ENCODE measurements at regions not wholly inside any gene's neighbourhood (a gene's known extent, or its start where the extent isn't known, plus 50 kb on each side); places are given as distances from the start of the nearest gene placed in this dataset.

DNA sequence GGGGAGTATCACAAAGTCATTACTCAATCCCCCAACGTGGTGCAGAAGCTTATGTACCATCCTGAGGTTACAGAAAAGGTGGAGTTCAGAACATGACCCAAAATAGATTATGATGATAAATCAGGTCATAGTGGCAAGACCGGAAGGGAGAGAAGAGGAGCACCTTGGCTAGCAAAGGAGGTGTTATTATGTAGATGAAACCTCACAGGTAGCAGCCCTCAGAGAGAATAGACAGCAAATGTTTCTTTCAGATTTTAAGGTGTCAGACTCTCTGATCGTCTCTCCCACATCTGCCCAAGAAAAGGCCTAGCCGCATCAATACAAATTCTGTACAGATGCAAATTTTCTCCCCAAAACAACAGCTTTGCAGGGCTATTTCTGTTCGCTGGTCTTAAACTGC lies 88.3 kb upstream of the SEMA3D start:
- no peaks in the 10 kb centered on the region for H3K9me3 Mint-ChIP-seq (ENCODE audit: insufficient read depth)

DNA sequence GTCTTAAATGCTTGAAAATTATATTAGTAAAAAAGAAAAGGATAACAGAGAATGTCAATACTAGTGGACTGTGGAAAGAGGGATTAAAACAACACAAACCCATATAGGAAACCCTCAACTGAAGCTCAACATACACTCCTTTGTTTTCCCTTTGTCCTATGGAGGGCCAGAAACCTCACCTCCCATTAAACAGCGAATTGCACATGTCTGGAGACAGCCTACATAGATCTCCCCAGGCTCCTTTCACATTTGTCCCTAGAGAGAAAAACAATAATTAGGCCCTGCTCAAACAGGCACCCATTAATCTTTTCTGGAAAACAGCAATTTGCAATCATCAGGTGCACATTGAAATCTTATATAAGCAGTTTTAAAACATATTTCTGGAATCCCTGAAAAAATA lies 87.6 kb upstream of the SEMA3D start:
- no peaks in the 10 kb centered on the region for H3K4me1 ChIP-seq (ENCODE audit: control insufficient read depth in 2 of 2, insufficient read depth in 2 of 2, low read length in 2 of 2)
- DNase-seq (no peak), ATAC-seq (ENCODE audit: low read depth) (no peak)
- no peaks in the 10 kb centered on the region for H3K27me3 Mint-ChIP-seq
- no peaks in the 10 kb centered on the region for H4K20me1 ChIP-seq (ENCODE audit: control insufficient read depth, insufficient read depth, low read length, poor library complexity, severe bottlenecking)
- TF ChIP-seq, protein P1, sequence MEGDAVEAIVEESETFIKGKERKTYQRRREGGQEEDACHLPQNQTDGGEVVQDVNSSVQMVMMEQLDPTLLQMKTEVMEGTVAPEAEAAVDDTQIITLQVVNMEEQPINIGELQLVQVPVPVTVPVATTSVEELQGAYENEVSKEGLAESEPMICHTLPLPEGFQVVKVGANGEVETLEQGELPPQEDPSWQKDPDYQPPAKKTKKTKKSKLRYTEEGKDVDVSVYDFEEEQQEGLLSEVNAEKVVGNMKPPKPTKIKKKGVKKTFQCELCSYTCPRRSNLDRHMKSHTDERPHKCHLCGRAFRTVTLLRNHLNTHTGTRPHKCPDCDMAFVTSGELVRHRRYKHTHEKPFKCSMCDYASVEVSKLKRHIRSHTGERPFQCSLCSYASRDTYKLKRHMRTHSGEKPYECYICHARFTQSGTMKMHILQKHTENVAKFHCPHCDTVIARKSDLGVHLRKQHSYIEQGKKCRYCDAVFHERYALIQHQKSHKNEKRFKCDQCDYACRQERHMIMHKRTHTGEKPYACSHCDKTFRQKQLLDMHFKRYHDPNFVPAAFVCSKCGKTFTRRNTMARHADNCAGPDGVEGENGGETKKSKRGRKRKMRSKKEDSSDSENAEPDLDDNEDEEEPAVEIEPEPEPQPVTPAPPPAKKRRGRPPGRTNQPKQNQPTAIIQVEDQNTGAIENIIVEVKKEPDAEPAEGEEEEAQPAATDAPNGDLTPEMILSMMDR (IDR thresholded peaks at IDR 0.05): no peak
- no peak for TF ChIP-seq EZH2 (IDR thresholded peaks at IDR 0.05; ENCODE audit: borderline replicate concordance, insufficient read depth, low read depth, low read length, poor library complexity, severe bottlenecking)
- no peaks in the 10 kb centered on the region for H3K4me1 Mint-ChIP-seq
- ChIA-PET CTCF (no interaction called here), POLR2A (no interaction called here)
- WGBS (ENCODE audit: insufficient coverage): 86% methylated on average over 1 of the region's 1 CpG
- no peak overlapping the region for H3K27ac ChIP-seq (ENCODE audit: low read length in 2 of 2)
- no peak overlapping the region for H3K4me2 ChIP-seq (replicated peaks; ENCODE audit: low read depth, low read length, poor library complexity, severe bottlenecking)
- H3K9me3 ChIP-seq (ENCODE audit: control extremely low read depth in 1 of 3, control insufficient read depth in 2 of 3, insufficient read depth in 1 of 3, low read length in 2 of 3): no peaks in the 10 kb centered on the region
- H3K4me3 ChIP-seq (ENCODE audit: control extremely low read depth in 1 of 5, extremely low read depth in 1 of 5, insufficient read depth in 1 of 5, low read depth in 2 of 5, low read length in 4 of 5): no peak overlapping the region
- H3K4me3 Mint-ChIP-seq: no peak overlapping the region
- H3K27me3 ChIP-seq (replicated peaks in 1 of 4; ENCODE audit: control extremely low read depth in 1 of 4, control insufficient read depth in 3 of 4, insufficient read depth in 4 of 4, low read length in 3 of 4): no peaks in the 10 kb centered on the region
- no peaks in the 10 kb centered on the region for H3K9me3 Mint-ChIP-seq (ENCODE audit: insufficient read depth)
- H2AFZ ChIP-seq (ENCODE audit: insufficient read depth, low read depth, low read length, poor library complexity, severe bottlenecking): no peak overlapping the region
- no peaks in the 10 kb centered on the region for H3K36me3 ChIP-seq (replicated peaks in 1 of 2; ENCODE audit: control extremely low read depth in 1 of 2, control insufficient read depth in 1 of 2, extremely low read depth in 1 of 2, insufficient read depth in 2 of 2, low read length in 1 of 2)
- H3K27ac Mint-ChIP-seq: no peak overlapping the region
- intact Hi-C loops (cut with micrococcal nuclease): no loop called here
- no peaks in the 10 kb centered on the region for H3K79me2 ChIP-seq (ENCODE audit: control insufficient read depth, insufficient read depth, low read length)
- no peak overlapping the region for H3K9ac ChIP-seq (ENCODE audit: low read length)

More for the DNA sequence above, 88.3 kb upstream of the SEMA3D start:
- H3K4me3 Mint-ChIP-seq: no peak overlapping the region
- TF ChIP-seq, protein P1 (IDR thresholded peaks at IDR 0.05): no peak
- no peak for TF ChIP-seq EZH2 (IDR thresholded peaks at IDR 0.05; ENCODE audit: borderline replicate concordance, insufficient read depth, low read depth, low read length, poor library complexity, severe bottlenecking)
- H4K20me1 ChIP-seq (ENCODE audit: control insufficient read depth, insufficient read depth, low read length, poor library complexity, severe bottlenecking): no peaks in the 10 kb centered on the region
- no peaks in the 10 kb centered on the region for H3K36me3 ChIP-seq (replicated peaks in 1 of 2; ENCODE audit: control extremely low read depth in 1 of 2, control insufficient read depth in 1 of 2, extremely low read depth in 1 of 2, insufficient read depth in 2 of 2, low read length in 1 of 2)
- H3K9ac ChIP-seq (ENCODE audit: low read length): no peak overlapping the region
- no peaks in the 10 kb centered on the region for H3K79me2 ChIP-seq (ENCODE audit: control insufficient read depth, insufficient read depth, low read length)
- CTCF ChIA-PET: no interaction called here
- no peak overlapping the region for H3K27ac Mint-ChIP-seq
- no CpG with 5 or more reads among the region's 5 CpGs for WGBS (ENCODE audit: insufficient coverage)
- no peaks in the 10 kb centered on the region for H3K9me3 ChIP-seq (ENCODE audit: control extremely low read depth in 1 of 3, control insufficient read depth in 2 of 3, insufficient read depth in 1 of 3, low read length in 2 of 3)
- intact Hi-C loops (cut with micrococcal nuclease): no loop called here
- no peak for DNase-seq
- H3K4me1 ChIP-seq (ENCODE audit: control insufficient read depth in 2 of 2, insufficient read depth in 2 of 2, low read length in 2 of 2): no peaks in the 10 kb centered on the region
- POLR2A ChIA-PET: no interaction called here
- no peak for ATAC-seq (ENCODE audit: low read depth)
- H3K4me1 Mint-ChIP-seq: no peaks in the 10 kb centered on the region
- no peak overlapping the region for H3K4me2 ChIP-seq (replicated peaks; ENCODE audit: low read depth, low read length, poor library complexity, severe bottlenecking)
- no peak overlapping the region for H2AFZ ChIP-seq (ENCODE audit: insufficient read depth, low read depth, low read length, poor library complexity, severe bottlenecking)
- no peaks in the 10 kb centered on the region for H3K27me3 ChIP-seq (replicated peaks in 1 of 4; ENCODE audit: control extremely low read depth in 1 of 4, control insufficient read depth in 3 of 4, insufficient read depth in 4 of 4, low read length in 3 of 4)
- H3K27ac ChIP-seq (ENCODE audit: low read length in 2 of 2): no peak overlapping the region
- no peaks in the 10 kb centered on the region for H3K27me3 Mint-ChIP-seq
- no peak overlapping the region for H3K4me3 ChIP-seq (ENCODE audit: control extremely low read depth in 1 of 5, extremely low read depth in 1 of 5, insufficient read depth in 1 of 5, low read depth in 2 of 5, low read length in 4 of 5)
